Neural cell (in vitro differentiated cells): ENCODE measurements at regions not wholly inside any gene's neighbourhood (a gene's known extent, or its start where the extent isn't known, plus 50 kb on each side); places are given as distances from the start of the nearest gene placed in this dataset.
"Not testable (repeated sequence)": the region's sequence is repeated elsewhere in the genome, so short reads cannot be mapped to it uniquely, and the experiment has no call there.

Experiments used
- H2AFZ ChIP-seq: fragments of 200-600, 300-800 bp; sonication (generic), shearing (Covaris generic); 2 replicates; pipeline ENCODE4 v1.6.0; 2014; ENCODE audit warnings: low read depth, mild to moderate bottlenecking, antibody characterized with exemption, low read length, moderate library complexity
- H3F3A ChIP-seq: fragments of 200-600 bp; shearing (Covaris generic); 2 replicates; pipeline ENCODE4 v1.6.1; 2016; ENCODE audit warnings: mild to moderate bottlenecking, moderate library complexity, mixed read lengths, antibody characterized with exemption, low read length; ENCODE audit not compliant: insufficient read depth, poor library complexity, severe bottlenecking
- H3K27ac ChIP-seq: fragments of 200-600, 300-800 bp; sonication (generic), shearing (Covaris generic); 2 replicates; pipeline ENCODE4 v1.5.1; 2014; ENCODE audit warnings: mild to moderate bottlenecking, low read length, moderate library complexity
- H3K27me3 ChIP-seq: fragments of 300-800, 200-600 bp; sonication (generic), shearing (Covaris generic); 2 replicates; pipeline ENCODE4 v1.6.0; 2014; ENCODE audit warnings: mild to moderate bottlenecking, low read depth, low read length, moderate library complexity; ENCODE audit not compliant: insufficient read depth
- H3K36me3 ChIP-seq: fragments of 300-800, 200-600 bp; sonication (generic), shearing (Covaris generic); 2 replicates; pipeline ENCODE4 v1.5.1; 2014; ENCODE audit warnings: mild to moderate bottlenecking, antibody characterized with exemption, low read length, moderate library complexity; ENCODE audit not compliant: insufficient read depth
- H3K4me2 ChIP-seq: fragments of 300-800, 200-600 bp; sonication (generic), shearing (Covaris generic); 2 replicates; pipeline ENCODE4 v1.6.0; 2014; ENCODE audit warnings: mild to moderate bottlenecking, low read length
- H3K4me3 ChIP-seq: fragments of 300-800, 200-600 bp; sonication (generic), shearing (Covaris generic); 2 replicates; pipeline ENCODE4 v1.5.1; 2014; ENCODE audit warnings: mild to moderate bottlenecking, low read length, moderate library complexity
- H3K79me2 ChIP-seq: fragments of 200-600 bp; shearing (Covaris generic); replicated peaks from 2 replicates; pipeline ENCODE4 v1.6.0; 2014; ENCODE audit warnings: mild to moderate bottlenecking, low read length, moderate library complexity; ENCODE audit not compliant: insufficient read depth
- H3K9ac ChIP-seq: fragments of 300-800, 200-600 bp; sonication (generic), shearing (Covaris generic); 2 replicates; pipeline ENCODE4 v1.6.1; 2016; ENCODE audit warnings: mild to moderate bottlenecking, low read length, mixed read lengths
- H3K9me2 ChIP-seq: fragments of 200-600 bp; shearing (Covaris generic); 2 replicates; pipeline ENCODE4 v1.6.1; 2016; ENCODE audit warnings: mild to moderate bottlenecking, low read length, mixed read lengths; ENCODE audit not compliant: insufficient read depth
- H3K9me3 ChIP-seq: fragments of 200-600, 300-800 bp; sonication (generic), shearing (Covaris generic); 2 replicates; pipeline ENCODE4 v1.6.1; 2016; ENCODE audit warnings: mild to moderate bottlenecking, mixed run types, low read length, moderate library complexity, mixed read lengths
- H4K20me1 ChIP-seq: fragments of 200-600 bp; shearing (Covaris generic); 2 replicates; pipeline ENCODE4 v1.6.1; 2016; ENCODE audit warnings: mild to moderate bottlenecking, mixed run types; ENCODE audit not compliant: insufficient read depth
- CTCF ChIP-seq: fragments of 450-650 bp; IDR thresholded peaks from 2 replicates; pipeline ENCODE4 v1.5.1; 2014; ENCODE audit warnings: antibody characterized with exemption, mild to moderate bottlenecking, moderate library complexity; ENCODE audit not compliant: poor library complexity, severe bottlenecking
- EP300 ChIP-seq: fragments of 450-650 bp; conservative IDR thresholded peaks from 2 replicates; pipeline ENCODE4 v1.6.1; 2014; ENCODE audit warnings: antibody characterized with exemption, mild to moderate bottlenecking, moderate library complexity; ENCODE audit not compliant: poor library complexity, severe bottlenecking
- EZH2 ChIP-seq: fragments of 200-600, 300-800 bp; shearing (Covaris generic), sonication (generic); IDR thresholded peaks from 2 replicates; pipeline ENCODE4 v1.6.1; 2014; ENCODE audit warnings: antibody characterized with exemption, low read length, borderline replicate concordance, mild to moderate bottlenecking; ENCODE audit not compliant: insufficient read depth, poor library complexity, severe bottlenecking
- MXI1 ChIP-seq: fragments of 450-650 bp; conservative IDR thresholded peaks from 2 replicates; pipeline ENCODE4 v1.6.1; 2014; ENCODE audit warnings: antibody characterized with exemption, mild to moderate bottlenecking; ENCODE audit not compliant: poor library complexity, severe bottlenecking
- POLR2AphosphoS5 ChIP-seq: IDR thresholded peaks from 2 replicates; pipeline ENCODE4 v1.6.1; 2012
- RAD21 ChIP-seq: fragments of 450-650 bp; conservative IDR thresholded peaks from 2 replicates; pipeline ENCODE4 v1.6.1; 2014; ENCODE audit warnings: antibody characterized with exemption, mild to moderate bottlenecking, moderate library complexity
- SMC3 ChIP-seq: fragments of 450-650 bp; conservative IDR thresholded peaks from 2 replicates; pipeline ENCODE4 v1.6.1; 2014; ENCODE audit warnings: antibody characterized with exemption, mild to moderate bottlenecking, moderate library complexity; ENCODE audit not compliant: poor library complexity
- TAF1 ChIP-seq: IDR thresholded peaks from 2 replicates; pipeline ENCODE4 v1.6.1; 2012; ENCODE audit warnings: low read depth
- TF ChIP-seq, protein P1 (sequence below): IDR thresholded peaks from 2 replicates; pipeline ENCODE4 v1.6.1; 2012; ENCODE audit warnings: borderline replicate concordance

DNA sequence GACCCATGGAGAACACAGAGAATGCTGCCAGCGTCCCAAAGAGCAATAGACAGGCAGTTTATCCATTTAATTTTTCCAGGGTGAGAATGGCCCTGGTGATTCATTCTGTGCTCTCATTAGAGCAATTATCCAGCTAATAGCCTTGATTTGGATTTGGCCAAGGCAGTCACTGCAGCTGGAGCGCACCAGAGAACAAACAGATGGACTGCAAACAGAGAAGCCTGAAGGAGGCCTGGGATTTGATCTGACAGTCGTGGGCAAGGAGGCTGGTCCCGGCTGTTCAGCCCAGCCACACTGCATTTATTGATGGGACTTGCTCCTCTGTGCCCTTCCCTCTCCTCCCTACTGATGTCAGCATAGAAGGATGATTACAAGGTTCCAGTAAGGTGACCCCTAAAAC lies 353.9 kb upstream of the C1orf174 start:
- TF ChIP-seq MXI1 (no peak), SMC3 (no peak), RAD21 (no peak), POLR2AphosphoS5 (no peak), TAF1 (no peak), CTCF (no peak), EZH2 (no peak), EP300 (no peak)
- TF ChIP-seq, protein P1, sequence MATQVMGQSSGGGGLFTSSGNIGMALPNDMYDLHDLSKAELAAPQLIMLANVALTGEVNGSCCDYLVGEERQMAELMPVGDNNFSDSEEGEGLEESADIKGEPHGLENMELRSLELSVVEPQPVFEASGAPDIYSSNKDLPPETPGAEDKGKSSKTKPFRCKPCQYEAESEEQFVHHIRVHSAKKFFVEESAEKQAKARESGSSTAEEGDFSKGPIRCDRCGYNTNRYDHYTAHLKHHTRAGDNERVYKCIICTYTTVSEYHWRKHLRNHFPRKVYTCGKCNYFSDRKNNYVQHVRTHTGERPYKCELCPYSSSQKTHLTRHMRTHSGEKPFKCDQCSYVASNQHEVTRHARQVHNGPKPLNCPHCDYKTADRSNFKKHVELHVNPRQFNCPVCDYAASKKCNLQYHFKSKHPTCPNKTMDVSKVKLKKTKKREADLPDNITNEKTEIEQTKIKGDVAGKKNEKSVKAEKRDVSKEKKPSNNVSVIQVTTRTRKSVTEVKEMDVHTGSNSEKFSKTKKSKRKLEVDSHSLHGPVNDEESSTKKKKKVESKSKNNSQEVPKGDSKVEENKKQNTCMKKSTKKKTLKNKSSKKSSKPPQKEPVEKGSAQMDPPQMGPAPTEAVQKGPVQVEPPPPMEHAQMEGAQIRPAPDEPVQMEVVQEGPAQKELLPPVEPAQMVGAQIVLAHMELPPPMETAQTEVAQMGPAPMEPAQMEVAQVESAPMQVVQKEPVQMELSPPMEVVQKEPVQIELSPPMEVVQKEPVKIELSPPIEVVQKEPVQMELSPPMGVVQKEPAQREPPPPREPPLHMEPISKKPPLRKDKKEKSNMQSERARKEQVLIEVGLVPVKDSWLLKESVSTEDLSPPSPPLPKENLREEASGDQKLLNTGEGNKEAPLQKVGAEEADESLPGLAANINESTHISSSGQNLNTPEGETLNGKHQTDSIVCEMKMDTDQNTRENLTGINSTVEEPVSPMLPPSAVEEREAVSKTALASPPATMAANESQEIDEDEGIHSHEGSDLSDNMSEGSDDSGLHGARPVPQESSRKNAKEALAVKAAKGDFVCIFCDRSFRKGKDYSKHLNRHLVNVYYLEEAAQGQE, result no peak
- no peaks in the 10 kb centered on the region for H3K36me3 ChIP-seq
- H3K9ac ChIP-seq, result no peak overlapping the region
- no peaks in the 10 kb centered on the region for H4K20me1 ChIP-seq
- H3K27me3 ChIP-seq, result no peaks in the 10 kb centered on the region
- no peaks in the 10 kb centered on the region for H3K79me2 ChIP-seq
- H3K27ac ChIP-seq, result no peak overlapping the region
- no peaks in the 10 kb centered on the region for H3K9me2 ChIP-seq
- H3K4me3 ChIP-seq, result no peak overlapping the region
- peaks cover 3% of the 10 kb centered on the region for H3K9me3 ChIP-seq
- H3F3A ChIP-seq, result no peaks in the 10 kb centered on the region
- H2AFZ ChIP-seq, result no peak overlapping the region
- no peak overlapping the region for H3K4me2 ChIP-seq

GRCh38 chr1:4256351-4256750 lies 356.3 kb upstream of the C1orf174 start:
- Histone ChIP-seq H3K9ac (no peak overlapping the region), H3K4me2 (no peak overlapping the region), H3F3A (no peaks in the 10 kb centered on the region), H3K36me3 (no peaks in the 10 kb centered on the region), H3K27me3 (no peaks in the 10 kb centered on the region), H3K9me2 (no peaks in the 10 kb centered on the region), H3K9me3 (peaks cover 3% of the 10 kb centered on the region), H3K4me3 (no peak overlapping the region), H2AFZ (no peak overlapping the region), H3K27ac (no peak overlapping the region), H3K79me2 (no peaks in the 10 kb centered on the region), H4K20me1 (no peaks in the 10 kb centered on the region)
- TF ChIP-seq MXI1 (no peak), SMC3 (no peak)
- TF ChIP-seq, protein P1, result no peak

DNA sequence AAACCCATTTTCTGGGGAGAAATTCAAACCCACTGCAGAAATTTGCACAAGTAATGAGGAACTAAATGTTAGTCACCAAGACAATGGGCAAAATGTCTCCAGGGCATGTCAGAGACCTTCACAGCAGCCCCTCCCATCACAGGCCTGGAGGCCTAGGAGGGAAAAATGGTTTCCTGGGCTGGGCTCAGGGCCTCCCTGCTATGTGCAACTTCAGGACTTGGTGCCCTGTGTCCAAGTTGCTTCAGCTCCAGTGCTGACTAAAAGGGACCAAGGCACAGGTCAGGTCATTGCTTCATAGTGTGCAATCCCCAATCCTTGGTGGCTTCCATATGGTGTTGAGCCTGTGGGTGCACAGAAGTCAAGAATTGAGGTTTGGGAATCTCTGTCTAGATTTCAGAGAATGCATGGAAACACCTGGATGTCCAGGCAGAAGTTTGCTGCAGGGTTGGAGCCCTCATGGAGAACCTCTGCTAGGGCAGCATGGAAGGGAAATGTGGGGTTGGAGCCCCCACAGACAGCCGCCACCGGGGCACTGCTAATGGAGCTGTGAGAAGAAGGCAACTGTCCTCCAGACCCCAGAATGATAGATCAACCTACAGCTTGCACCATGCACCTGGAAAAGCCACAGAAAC lies 358.2 kb upstream of the C1orf174 start:
- not testable (repeated sequence) for H3K9me3 ChIP-seq, H3K27me3 ChIP-seq, H3K79me2 ChIP-seq, H3K4me2 ChIP-seq, H3F3A ChIP-seq, H2AFZ ChIP-seq, H3K9me2 ChIP-seq, H4K20me1 ChIP-seq, H3K36me3 ChIP-seq, H3K4me3 ChIP-seq, H3K27ac ChIP-seq, H3K9ac ChIP-seq
